ENCODE measurements at regions not wholly inside any gene's neighbourhood (a gene's known extent, or its start where the extent isn't known, plus 50 kb on each side); places are given as distances from the start of the nearest gene placed in this dataset.

DNA sequence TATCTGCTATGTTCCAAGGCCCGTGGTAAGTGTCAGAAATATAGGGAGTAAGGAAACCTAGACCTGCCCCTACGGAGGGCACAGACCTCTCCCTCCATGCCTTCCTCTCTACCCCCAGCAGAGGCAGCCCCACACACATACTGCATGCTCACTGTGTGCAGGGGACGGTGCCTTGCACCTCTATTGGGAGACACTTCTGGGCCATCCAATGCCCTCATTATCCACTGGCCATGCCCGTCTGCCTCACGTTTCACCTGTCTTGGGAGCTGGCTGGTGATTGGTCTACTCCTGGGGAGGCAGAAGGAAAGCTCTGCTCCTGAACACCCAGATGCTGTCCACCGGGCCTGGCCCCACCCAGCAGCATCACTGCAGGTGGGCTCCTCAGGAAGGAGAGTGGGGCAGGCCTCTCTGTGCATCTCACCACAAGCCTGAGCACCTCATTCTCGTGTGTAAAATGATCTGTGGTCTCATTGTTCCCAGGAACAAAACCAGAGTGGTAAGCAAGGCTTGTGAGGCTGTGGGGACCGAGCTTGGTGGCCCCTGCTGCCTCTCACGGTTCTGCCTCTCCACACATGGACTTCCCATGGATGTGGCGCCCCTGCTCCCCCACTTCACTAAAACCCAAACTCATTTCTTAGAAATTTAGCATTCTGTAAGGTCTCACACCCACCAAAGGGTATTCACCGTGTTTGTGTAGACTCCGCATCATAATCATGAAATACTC, 312.5 kb upstream of the HS6ST1 start:
- no peak for TF ChIP-seq CTCF (IDR thresholded peaks at IDR 0.05; ENCODE audit: low read depth, low read length)
- no peak for DNase-seq (ENCODE audit: low read depth, low spot score)
- no peak overlapping the region for H3K4me3 ChIP-seq (ENCODE audit: low read depth, low read length)
- in situ Hi-C loops (cut with HindIII; ENCODE audit: low sequenced_read_pairs), result no loop called here

DNA sequence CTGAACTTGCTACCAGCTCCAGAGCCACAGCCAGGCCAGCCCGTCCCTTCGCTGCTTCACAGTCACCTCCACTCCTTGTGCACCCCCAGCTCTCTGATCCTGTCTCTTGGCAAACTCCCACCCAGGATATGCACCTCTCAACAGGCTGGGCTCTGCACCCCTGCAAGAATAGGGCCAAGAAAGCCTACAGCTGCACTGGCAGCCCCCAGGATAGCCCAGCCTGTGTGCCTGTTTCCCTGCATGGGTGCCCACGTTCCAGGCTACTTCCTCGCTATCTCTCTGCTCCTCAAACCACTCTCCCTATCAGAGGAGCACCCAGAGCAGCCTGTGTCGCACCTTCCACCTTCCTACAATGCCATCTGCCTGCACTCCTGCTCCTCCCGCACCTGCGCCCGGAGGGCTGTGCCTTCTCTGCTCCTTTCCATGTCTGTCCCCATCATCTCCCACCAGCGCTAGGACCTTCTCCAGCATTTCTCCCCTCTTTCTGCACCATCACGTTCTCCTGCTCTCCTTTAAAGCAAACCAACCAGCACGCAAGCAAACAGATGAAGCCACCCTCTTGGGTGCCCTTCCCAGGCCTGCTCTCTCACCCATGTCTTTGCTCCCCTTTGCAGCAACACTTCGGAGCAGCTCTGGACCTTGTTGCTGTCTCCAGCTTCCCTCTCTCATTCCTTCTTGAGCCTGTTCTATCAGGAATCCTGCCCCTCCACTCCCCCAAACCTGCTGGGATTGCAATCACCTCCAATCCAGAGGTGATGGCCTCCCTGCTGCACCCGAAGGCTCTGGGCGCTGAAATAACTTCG, 313.2 kb upstream of the HS6ST1 start:
- in situ Hi-C loops (cut with HindIII; ENCODE audit: low sequenced_read_pairs), result no loop called here
- no peak for TF ChIP-seq CTCF (IDR thresholded peaks at IDR 0.05; ENCODE audit: low read depth, low read length)
- H3K4me3 ChIP-seq (ENCODE audit: low read depth, low read length), result no peak overlapping the region
- no peak for DNase-seq (ENCODE audit: low read depth, low spot score)

GRCh38 chr2:128632501-128632800, 313.8 kb upstream of the HS6ST1 start:
- no peak overlapping the region for H3K4me3 ChIP-seq (ENCODE audit: low read depth, low read length)
- no peak for DNase-seq (ENCODE audit: low read depth, low spot score)
- no peak for TF ChIP-seq CTCF (IDR thresholded peaks at IDR 0.05; ENCODE audit: low read depth, low read length)
- in situ Hi-C loops (cut with HindIII; ENCODE audit: low sequenced_read_pairs), result no loop called here

GRCh38 chr2:128633501-128633900, 314.8 kb upstream of the HS6ST1 start:
- H3K4me3 ChIP-seq (ENCODE audit: low read depth, low read length), result no peak overlapping the region
- DNase-seq (ENCODE audit: low read depth, low spot score), result peak; percentile 79
- no peak for TF ChIP-seq CTCF (IDR thresholded peaks at IDR 0.05; ENCODE audit: low read depth, low read length)
- in situ Hi-C loops (cut with HindIII; ENCODE audit: low sequenced_read_pairs), result no loop called here

DNA sequence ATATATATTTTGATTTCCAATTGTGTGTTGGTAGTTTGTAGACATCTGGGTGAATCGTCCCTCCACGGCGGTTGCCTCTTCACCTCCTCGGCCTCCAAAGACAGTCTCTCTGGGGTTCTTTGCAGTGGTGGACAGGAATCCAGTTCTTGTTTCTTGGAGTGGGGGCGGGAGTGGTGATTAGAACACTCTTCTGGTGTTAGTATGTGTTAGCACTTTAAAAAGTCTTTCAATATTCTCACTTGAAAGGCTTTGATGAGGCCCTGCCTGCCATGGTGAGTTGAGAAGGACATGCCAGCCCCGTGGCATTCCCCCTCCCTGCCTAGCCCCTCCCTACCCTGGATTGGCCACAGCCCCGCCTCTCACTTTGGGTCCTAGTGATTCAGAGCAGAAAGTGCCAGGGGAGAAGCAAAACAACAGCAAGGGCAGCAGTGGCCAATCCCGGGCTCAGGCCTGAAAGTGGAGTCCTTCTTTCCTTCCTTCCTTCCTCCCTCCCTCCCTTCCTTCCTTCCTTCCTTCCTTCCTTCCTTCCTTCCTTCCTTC, 316.8 kb upstream of the HS6ST1 start:
- in situ Hi-C loops (cut with HindIII; ENCODE audit: low sequenced_read_pairs), result no loop called here
- DNase-seq (ENCODE audit: low read depth, low spot score), result no peak
- TF ChIP-seq CTCF (IDR thresholded peaks at IDR 0.05; ENCODE audit: low read depth, low read length), result no peak
- no peak overlapping the region for H3K4me3 ChIP-seq (ENCODE audit: low read depth, low read length)

GRCh38 chr2:128636802-128637147, 318.1 kb upstream of the HS6ST1 start:
- in situ Hi-C loops (cut with HindIII; ENCODE audit: low sequenced_read_pairs), result no loop called here
- H3K4me3 ChIP-seq (ENCODE audit: low read depth, low read length), result no peak overlapping the region
- no peak for DNase-seq (ENCODE audit: low read depth, low spot score)
- TF ChIP-seq CTCF (IDR thresholded peaks at IDR 0.05; ENCODE audit: low read depth, low read length), result no peak
